HG03135 (cell line): ENCODE measurements at regions not wholly inside any gene's neighbourhood (a gene's known extent, or its start where the extent isn't known, plus 50 kb on each side); places are given as distances from the start of the nearest gene placed in this dataset.

Experiments used
- ATAC-seq: cut with Tn5 transposase; IDR thresholded peaks from one replicate; pipeline ENCODE4 v1.9.1; 2021; ENCODE audit warnings: mild to moderate bottlenecking, moderate library complexity; ENCODE audit not compliant: unreplicated experiment

DNA sequence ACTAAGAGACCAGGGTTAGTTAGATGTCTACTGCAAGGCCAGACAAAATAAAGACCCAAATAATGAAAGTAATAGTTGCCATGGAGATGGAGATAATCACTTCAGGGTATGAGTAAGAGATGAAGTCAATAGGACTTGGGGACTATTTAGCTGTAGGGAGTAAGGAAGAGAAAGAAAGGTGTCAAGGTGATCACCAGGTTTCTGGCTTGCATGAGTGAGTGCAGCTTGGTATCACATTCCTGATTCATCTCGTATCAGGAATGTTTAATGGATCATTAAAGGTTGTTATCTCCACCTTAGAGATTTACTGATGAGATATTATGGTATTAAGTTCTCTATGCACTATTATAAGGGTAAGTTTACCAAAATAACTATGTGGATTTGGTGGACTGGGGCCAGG, 357.4 kb upstream of the ATP11B start:
- ATAC-seq = no peak

DNA sequence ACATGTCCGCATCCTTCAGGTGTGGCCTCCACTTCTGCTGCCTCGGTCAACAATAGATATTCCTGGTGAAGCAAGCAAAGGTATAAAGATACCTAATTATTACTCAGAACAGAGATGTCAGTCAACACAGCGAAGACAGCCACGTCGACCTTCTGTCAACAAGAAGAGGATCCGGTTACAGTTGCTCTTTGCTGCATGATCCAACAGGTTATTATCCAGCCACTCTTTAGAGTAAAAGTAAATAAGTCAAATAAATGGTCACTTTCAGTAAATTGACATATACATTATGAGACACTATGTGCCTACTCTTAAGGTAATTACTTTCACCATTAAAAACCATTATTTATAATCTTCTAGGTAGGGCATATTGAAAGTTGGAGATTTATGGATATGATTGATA, 356.8 kb upstream of the ATP11B start:
- ATAC-seq = no peak

DNA sequence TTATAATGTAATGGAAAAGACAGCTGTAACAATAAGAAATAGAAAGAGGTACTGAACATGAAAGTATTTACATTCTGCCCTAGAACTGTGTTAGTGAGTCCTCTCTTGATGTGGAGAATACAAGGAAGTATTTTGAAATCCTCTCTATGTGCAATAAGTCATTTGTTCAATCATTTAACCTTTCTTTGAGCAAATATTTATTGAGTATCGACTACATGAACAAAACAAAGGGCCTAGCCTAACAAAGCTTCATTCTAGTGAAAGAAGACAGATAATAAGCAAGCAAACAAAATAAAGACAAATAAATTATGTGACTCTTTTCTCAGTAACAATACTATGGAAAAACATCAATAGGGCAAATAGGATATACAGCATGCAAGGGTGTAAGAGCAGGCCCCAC, 354.9 kb upstream of the ATP11B start:
- ATAC-seq = no peak

DNA sequence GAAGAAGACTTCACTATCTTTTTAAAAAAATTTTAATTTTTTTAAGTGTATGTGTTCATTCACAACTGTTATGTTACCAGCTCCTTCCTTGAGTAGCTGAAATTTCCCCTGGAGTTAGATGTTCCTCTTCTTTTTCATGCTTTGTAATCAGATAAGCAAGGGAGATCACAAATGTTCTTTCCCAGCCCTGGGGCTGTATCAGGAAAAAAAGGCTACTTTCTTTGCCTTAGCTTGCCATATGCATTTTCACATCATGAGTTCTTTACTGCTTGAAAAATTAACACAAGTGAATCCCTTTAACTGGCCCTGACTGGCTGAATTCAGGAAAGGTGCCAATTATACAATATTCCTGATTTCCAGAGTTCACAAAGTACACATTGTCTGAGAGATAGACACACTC, 353.2 kb upstream of the ATP11B start:
- ATAC-seq = no peak

DNA sequence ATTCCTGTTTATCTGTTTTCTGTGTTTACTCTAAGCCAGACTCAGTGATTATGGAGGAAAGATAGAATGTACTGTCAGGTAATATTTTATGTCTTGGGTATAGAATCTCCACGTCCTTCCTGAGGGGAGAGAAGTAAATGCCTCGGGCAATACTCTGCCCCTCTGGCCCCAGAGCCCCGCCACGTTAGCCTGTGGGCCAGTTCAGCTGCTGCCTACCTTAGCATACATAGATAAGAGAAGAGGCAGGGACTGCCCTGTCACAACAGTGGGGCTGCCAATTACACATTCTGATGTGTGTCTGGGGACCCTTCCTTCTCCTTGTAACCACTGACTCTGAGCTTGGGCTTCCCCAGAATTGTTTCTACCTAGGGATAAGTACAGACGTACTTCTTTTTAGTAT, 347.7 kb upstream of the ATP11B start:
- ATAC-seq = no peak

DNA sequence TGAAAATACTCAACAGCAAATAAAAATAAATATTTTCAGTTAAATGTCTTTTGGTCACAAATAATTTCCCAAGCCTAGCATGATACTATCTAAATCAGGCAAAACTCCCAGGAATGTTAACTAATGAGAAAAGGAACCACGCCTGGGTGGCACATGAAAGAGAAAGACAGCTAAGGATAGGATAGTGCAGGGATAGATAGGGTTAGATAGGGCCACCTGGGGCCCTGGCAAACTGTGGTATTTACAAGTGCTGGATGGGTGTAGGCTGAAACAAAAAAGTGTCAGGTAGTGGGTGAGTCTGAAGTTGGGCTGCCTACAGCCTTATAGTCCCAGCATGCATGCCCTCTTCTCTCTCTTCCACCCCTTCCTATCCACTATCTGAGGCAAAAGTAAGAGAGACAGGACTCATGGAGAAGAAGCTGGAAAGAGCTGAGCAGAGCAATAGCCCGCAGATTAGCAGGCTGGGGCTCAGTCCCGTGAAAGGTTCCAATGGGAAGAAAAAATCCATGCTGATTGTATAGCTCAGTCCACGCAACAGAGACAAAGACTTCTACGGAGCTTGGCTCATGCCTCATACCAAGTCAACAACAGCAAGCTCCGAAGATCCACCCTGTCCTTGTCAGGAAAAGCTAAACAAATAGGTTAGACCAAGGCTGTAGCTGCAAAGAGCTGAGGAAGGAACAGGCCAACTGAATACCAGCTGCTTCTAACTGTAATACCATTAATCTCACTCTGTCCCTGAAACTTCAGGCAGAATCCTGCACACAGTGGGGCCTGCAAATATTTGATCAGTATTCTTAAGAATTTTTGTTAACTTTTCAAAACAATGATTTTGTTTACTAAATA, 342.1 kb upstream of the ATP11B start:
- ATAC-seq = no peak

DNA sequence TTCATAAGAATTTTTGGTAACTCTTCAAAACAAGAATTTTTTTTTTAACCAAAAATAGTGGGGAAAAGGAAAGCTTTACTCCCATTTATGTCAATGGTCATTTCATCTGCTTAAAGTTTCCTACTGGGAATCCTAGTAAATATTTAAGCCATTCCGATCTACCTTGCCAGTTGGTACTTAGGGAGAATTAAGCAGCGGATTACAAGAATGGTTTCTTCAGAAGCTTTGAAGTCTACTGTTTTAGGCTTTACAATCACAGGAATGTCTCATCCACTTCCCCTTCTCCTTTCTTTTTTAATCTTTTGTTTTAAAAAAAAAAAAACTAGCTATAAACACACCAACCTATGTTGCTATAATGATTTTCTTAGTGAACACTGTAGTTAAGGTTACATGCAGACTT, 341.4 kb upstream of the ATP11B start:
- no peak for ATAC-seq

DNA sequence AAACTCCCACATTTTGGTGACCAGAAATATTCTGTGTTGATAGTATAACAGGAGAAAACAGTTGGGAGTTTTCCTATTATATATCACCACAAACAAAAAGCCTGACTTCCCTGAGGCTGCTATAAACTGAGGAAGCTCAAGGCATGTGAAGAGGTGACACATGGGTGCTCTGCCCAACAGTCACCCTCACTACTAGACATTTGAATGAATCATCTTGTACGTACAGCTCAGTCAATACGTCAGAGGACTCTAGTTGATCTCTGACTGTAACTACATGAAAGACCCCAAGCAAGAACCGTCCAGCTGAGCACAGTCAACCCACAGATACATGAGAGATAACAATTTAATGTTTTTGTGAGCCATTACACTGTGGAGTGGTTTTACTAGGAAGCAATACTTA, 338.3 kb upstream of the ATP11B start:
- no peak for ATAC-seq

DNA sequence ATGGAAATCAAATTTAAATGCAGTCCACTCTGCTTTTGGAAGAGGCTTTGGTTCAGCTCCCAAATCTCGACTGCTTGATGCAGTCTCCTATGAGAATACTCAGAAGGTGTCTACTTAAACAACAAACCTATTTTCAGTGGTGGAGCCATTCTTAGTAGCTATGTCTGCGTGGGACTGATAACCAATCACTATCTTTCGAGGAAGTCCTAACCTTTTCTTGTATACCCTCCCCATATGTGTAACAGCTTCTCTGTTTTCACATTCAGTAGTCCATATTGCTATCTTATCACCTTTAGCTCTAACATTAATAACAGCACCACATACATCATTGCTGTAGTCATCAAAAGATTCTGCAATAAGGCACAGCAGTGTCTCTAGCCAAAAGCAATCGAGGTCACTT, 333.0 kb upstream of the ATP11B start:
- no peak for ATAC-seq

DNA sequence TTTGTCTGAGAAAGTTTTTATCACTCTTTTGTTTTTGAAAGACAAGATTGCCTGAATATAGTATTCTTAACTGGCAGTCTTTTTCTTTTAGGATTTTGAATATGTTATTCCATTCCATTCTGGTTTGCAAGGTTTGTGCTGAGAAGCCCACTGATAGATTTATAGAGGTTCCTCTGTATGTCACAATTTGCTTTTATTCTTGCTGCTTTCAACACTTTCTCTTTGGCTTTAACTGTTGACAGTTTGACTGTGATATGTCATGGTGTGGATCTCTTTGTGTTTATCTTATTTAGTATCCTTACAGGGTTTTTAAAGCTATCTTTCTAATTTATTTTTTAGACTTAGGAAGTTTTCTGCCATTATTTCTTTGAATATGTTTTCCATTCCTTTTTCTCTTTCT, 331.2 kb upstream of the ATP11B start:
- ATAC-seq = no peak

DNA sequence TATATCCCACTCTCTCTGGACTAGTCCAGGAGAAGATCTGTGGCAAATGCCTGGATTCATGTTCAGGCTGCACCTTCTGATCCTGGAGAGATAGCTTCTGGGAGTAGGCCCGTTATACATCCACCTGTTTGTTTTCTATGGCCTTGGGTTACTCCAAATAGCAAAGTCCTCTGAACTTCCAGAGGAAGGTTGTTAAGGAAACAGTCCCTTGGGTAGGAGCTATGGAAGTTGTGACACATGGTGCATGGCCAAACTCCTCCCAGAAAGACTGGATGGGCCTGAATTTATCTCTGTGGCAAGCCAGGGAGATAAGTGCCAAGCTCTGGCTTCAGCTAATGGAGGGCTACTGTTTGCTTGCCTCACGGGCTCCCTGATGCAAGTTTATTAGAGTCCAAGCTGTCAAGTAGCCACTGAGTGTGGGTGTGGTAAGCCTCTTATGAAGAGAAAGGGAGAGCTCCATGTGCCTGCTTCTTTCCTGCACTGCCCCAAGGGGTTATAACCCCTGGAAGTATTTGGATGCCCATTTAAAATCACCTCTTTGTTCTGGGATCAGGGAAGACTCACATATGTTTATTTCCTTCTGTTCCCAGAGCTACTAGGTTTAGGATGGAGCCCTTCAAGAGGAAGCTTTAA, 328.7 kb upstream of the ATP11B start:
- ATAC-seq = no peak

DNA sequence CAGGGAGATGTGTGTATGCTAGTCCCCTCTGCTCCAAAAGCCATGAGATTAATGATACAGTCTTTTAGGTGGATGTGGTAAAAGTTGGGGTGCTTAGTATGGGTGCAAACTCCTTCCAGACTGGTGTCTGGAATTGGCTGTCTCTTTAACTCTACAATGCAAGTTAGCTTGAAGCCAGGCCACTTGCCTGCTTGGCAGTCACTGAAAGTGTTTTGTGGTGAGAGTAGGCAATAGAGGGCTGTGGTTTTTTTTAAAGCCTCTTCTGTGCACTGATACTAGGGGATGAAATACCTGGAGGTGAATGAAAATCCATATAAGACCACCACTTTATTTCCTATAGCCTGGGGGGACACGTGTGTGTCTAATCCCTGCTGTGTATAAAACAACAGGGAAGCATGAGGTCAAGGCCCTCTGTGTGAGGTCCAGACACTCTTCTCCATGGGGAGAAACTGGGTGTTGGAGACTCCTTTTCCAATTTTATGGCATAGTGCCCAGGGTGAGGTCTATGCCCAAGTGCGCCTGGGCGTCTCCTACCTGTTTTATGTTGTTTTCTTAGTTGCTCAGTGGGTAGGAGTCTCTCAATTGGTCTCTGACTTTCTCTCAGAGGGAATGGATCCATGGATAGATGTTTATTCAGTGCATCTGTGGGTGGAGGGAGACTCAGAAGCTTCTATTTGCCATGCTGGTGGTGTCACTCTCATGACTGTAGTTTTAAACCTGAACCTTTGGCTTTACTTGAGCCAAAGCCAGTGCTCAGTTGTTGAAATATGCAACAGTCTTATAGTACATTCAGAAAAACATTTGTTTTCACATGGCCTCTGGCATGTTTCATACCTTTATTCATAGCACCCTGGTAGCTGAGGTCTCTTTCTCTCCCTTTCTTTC, 327.8 kb upstream of the ATP11B start:
- no peak for ATAC-seq

DNA sequence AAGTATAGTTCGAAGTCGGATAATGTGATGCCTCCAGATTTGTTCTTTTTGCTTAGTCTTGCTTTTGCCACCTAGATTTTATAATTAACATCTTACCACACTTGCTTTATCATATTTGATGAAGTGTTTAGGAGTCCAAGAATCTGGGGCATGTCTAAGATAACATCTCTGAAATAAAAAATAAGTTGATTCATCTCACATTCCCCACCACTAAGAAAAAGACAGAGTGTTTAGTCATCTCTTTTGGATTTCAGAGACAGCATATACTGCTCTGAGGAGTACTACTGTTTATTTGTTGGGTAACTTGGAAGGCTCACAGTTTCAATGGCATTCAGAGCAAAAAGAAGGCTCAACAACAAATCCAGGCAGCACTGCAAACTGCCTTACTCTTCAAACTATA, 324.2 kb upstream of the ATP11B start:
- no peak for ATAC-seq

DNA sequence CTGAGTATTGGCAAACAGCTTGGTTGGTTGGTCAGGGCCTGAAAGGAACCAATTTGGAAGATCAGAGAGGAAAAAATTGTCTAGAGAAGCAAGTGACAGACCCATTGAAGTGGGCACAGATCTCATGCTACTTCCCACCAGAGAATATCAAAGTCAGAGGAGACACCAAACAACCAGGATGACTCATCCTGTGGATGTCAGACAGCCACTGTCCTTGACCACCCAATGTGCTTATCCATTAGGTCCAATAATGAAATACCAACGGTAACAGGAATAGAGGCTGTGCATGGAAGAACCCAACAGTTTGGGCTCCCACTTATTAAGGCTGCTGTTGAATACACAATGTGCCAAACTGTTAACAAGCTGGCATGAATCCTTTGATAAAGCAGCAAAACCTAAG, 323.1 kb upstream of the ATP11B start:
- no peak for ATAC-seq

DNA sequence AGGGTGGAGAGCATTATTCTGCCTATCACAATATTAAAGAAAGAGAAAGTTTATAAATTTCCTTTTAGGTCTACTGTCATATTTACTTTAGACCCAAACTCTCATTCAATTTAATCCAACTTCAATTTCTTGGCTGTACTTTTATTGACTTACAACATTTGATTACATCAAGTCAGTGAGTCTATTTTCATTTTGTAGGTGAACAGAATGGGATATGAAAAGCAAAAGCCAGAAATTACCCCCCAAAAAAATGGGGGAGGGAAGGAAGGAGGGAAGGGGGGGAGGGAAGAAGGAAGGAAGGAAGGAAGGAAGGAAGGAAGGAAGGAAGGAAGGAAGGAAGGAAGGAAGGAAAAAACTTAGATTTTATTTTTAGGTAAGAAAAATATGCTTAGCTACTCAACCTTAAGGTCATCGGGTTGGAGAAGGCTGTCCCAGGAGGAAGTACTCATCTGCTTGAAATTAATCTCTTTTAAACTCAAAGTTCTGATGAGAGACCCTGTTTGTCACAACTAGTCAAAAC, 320.1 kb upstream of the ATP11B start:
- ATAC-seq = no peak

DNA sequence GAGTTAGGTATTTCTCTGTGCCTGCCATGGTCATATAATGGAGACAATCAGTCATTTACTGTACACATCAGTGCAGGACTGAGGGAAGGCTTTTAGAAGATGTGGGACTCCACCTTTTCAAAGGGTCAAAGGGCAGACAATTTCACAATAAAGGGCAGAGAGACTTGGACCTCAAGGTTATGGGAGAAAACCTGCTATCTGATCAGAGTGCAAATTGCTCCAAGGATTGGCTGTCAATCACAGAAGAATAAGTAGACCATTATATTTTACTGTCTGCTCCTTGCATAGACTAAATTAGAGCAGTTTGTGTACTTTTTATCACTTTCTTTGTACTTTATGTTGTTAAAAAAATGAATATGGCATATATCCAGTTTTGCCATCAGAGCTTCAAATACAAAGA, 314.9 kb upstream of the ATP11B start:
- no peak for ATAC-seq

DNA sequence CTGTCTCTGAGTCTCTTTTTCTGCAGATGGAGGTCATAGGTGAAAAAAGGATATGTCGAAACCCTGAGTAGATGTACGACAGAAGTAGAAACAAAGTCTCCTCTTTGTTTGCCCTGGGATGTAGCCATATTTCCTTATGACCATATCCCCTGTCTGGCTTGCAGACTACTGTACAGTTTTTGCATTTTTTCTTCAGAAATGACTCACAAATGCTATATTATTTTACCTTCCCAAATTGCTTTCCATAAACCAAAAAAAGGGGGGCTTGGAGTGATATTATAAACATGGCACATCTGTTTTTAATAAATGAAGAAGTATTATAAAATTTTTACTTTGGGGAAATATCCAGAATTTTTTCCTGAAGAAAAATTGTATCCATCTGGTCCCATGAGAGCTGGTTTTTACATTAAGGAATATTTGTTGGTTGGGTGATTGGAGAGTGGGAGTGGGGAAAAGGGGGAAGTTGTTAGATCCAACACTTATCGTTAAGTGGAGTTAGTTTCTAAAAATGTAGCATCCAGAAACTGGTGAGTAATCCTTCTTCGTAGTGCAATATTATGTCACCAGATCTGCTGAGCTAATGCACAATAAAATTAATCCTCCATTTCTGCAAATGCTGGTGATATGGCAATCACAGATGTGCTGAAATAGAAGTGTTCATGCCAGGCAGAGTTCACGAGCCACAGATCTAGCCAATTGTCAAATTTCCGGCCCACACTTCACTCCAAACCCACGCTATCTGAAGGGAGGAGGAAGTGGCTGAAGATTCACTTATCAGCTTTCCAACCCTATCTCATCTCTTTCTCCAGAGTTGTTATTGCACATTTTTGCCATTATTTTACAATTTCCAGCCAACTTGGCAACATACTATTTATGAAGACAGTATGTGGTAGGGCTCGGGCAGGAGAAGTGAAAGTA, 313.6 kb upstream of the ATP11B start:
- ATAC-seq = no peak

DNA sequence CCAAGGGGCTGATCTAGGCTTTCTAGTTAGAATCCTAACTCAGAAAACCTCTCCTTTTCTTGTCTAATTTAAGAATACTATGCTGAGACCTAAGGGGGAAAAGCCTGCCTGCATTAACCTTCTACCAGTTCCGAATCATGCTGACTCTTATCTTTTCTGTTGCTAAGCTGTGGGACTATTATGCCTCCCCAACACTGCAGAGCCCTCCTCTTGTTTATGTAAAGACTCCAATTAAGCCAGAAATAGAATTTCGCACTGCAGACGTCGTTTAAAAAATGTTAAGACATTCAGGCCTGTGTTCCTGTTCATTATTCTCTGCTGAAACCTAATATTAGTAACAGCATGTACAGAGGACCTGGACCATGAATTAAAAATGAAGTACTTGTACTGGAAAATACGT, 310.6 kb upstream of the ATP11B start:
- no peak for ATAC-seq

DNA sequence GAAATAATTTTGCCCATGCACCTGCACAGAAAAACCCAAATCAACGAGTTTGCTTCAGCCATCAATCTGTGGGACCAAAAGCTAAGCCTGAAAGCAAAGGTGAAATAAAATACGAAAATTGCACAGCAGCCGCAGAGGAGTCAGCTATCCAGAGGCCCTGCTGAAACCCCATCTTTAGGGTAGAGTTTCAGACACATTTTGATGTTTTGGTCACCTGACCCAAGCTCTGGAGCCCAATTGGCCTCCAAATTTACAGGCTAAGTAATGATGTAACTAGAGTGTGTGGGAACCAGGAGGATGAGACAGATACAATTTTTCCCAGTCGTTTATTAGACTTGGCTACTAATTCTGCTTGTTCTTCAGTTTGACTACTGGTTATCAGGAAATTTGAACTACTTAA, 308.6 kb upstream of the ATP11B start:
- no peak for ATAC-seq

DNA sequence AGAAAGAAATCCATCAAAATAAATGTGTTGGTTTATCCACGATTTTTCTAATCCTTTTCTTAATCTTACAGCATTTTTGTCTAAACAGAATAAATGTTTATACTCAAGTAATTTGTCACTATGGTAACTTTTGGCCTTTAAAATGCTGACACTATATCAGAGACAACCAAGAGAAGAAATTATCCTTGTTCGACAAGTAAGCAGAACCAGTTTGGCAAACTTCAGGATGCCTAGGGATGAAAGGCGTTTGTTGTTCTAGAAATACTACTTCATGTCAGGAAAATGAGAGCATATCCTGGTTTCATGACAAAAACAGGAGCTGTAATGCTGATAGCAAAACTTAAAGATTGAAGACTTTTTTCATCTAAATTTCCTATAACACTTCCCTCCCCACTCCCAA, 308.0 kb upstream of the ATP11B start:
- ATAC-seq = no peak
